GM23248 (cell line): ENCODE measurements at regions not wholly inside any gene's neighbourhood (a gene's known extent, or its start where the extent isn't known, plus 50 kb on each side); places are given as distances from the start of the nearest gene placed in this dataset.

Source experiments
- EZH2 ChIP-seq: fragments of 200-600 bp; sonication (generic); IDR thresholded peaks from 2 replicates; pipeline ENCODE4 v1.6.1; 2018; ENCODE audit warnings: antibody characterized with exemption, mild to moderate bottlenecking; ENCODE audit not compliant: insufficient read depth, poor library complexity, severe bottlenecking
- EZH2phosphoT487 ChIP-seq: fragments of 200-600 bp; sonication (generic); IDR thresholded peaks from 2 replicates; pipeline ENCODE4 v1.6.1; 2018; ENCODE audit warnings: antibody characterized with exemption, moderate library complexity, mild to moderate bottlenecking, low read depth; ENCODE audit not compliant: insufficient read depth

GRCh38 chr13:22944378-22944777 lies 236.4 kb upstream of the SGCG start:
- TF ChIP-seq EZH2 (no peak), EZH2phosphoT487 (no peak)
